HEK293 (cell line): ENCODE measurements at regions not wholly inside any gene's neighbourhood (a gene's known extent, or its start where the extent isn't known, plus 50 kb on each side); places are given as distances from the start of the nearest gene placed in this dataset.

Source experiments
- ZNF274 ChIP-seq, 2 experiments: fragments of 200-500 bp in 1 of 2; fragments of 450-650 bp in 1 of 2; sonication (Bioruptor generic) in 1 of 2; formaldehyde crosslinking in 1 of 2; IDR thresholded peaks; 2 replicates each; pipeline versions ENCODE4 v1.5.1 to v1.6.1; 2014 to 2016; ENCODE audit warnings: borderline replicate concordance in 1 of 2, inconsistent platforms in 1 of 2, low read length in 1 of 2, missing biosample characterization in 1 of 2, missing genetic modification characterization in 1 of 2
- TF ChIP-seq, protein P1 (sequence below): fragments of 450-650 bp; formaldehyde crosslinking; IDR thresholded peaks from 2 replicates; pipeline ENCODE4 v1.5.1; 2016; ENCODE audit warnings: missing biosample characterization, missing genetic modification characterization

- TF ChIP-seq, protein P1, sequence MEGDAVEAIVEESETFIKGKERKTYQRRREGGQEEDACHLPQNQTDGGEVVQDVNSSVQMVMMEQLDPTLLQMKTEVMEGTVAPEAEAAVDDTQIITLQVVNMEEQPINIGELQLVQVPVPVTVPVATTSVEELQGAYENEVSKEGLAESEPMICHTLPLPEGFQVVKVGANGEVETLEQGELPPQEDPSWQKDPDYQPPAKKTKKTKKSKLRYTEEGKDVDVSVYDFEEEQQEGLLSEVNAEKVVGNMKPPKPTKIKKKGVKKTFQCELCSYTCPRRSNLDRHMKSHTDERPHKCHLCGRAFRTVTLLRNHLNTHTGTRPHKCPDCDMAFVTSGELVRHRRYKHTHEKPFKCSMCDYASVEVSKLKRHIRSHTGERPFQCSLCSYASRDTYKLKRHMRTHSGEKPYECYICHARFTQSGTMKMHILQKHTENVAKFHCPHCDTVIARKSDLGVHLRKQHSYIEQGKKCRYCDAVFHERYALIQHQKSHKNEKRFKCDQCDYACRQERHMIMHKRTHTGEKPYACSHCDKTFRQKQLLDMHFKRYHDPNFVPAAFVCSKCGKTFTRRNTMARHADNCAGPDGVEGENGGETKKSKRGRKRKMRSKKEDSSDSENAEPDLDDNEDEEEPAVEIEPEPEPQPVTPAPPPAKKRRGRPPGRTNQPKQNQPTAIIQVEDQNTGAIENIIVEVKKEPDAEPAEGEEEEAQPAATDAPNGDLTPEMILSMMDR (tag by site-specific recombination) = no peak
- TF ChIP-seq ZNF274 (IDR thresholded peaks at IDR 0.05; ENCODE audit: low read length) (no peak), ZNF274 (tag by site-specific recombination; IDR thresholded peaks at IDR 0.05; ENCODE audit: borderline replicate concordance) (no peak)
Observed at GRCh38 chr3:34387826-34388564, 589.6 kb downstream of the PDCD6IP start.
